H9 (cell line): ENCODE measurements at regions not wholly inside any gene's neighbourhood (a gene's known extent, or its start where the extent isn't known, plus 50 kb on each side); places are given as distances from the start of the nearest gene placed in this dataset.
A peak's percentile ranks its signal among the peaks of the same experiment; 100 is the strongest.

ENCODE experiments used
- DNase-seq: peaks from one replicate; pipeline ENCODE4 v3.0.0-alpha.2; 2017
- H2AFZ ChIP-seq: one replicate; pipeline ENCODE4 v1.6.1; 2013; ENCODE audit warnings: mild to moderate bottlenecking, low read length, control low read depth, moderate library complexity
- H2AK5ac ChIP-seq: 2 replicates; pipeline ENCODE4 v1.6.1; 2013; ENCODE audit warnings: low read length, control low read depth, mixed read lengths; ENCODE audit not compliant: insufficient read length
- H2BK120ac ChIP-seq: one replicate; pipeline ENCODE4 v1.6.1; 2013; ENCODE audit warnings: low read depth, mild to moderate bottlenecking, low read length, control low read depth, inconsistent platforms; ENCODE audit not compliant: poor library complexity, severe bottlenecking
- H2BK12ac ChIP-seq: 2 replicates; pipeline ENCODE4 v1.6.1; 2013; ENCODE audit warnings: low read length, control low read depth, mixed read lengths, low read depth; ENCODE audit not compliant: insufficient read length
- H2BK15ac ChIP-seq: 2 replicates; pipeline ENCODE4 v1.6.1; 2013; ENCODE audit warnings: low read depth, low read length, control low read depth
- H2BK20ac ChIP-seq: one replicate; pipeline ENCODE4 v1.6.1; 2013; ENCODE audit warnings: low read depth, mild to moderate bottlenecking, low read length, control low read depth, inconsistent platforms; ENCODE audit not compliant: poor library complexity, severe bottlenecking
- H2BK5ac ChIP-seq: 2 replicates; pipeline ENCODE4 v1.6.1; 2013; ENCODE audit warnings: low read length, control low read depth, mixed read lengths; ENCODE audit not compliant: insufficient read length
- H3K14ac ChIP-seq: 2 replicates; pipeline ENCODE4 v1.6.1; 2013; ENCODE audit warnings: low read length, control low read depth; ENCODE audit not compliant: insufficient read depth
- H3K18ac ChIP-seq: 2 replicates; pipeline ENCODE4 v1.6.1; 2013; ENCODE audit warnings: low read depth, mild to moderate bottlenecking, mixed read lengths, low read length, control low read depth; ENCODE audit not compliant: insufficient read length
- H3K23ac ChIP-seq: 2 replicates; pipeline ENCODE4 v1.6.1; 2013; ENCODE audit warnings: low read length, control low read depth, mixed read lengths, low read depth; ENCODE audit not compliant: insufficient read length
- H3K23me2 ChIP-seq: 2 replicates; pipeline ENCODE4 v1.6.1; 2013; ENCODE audit warnings: low read depth, mild to moderate bottlenecking, mixed read lengths, low read length, control low read depth; ENCODE audit not compliant: insufficient read length, poor library complexity, severe bottlenecking
- H3K27ac ChIP-seq: 2 replicates; pipeline ENCODE4 v1.5.1; 2013; ENCODE audit warnings: low read length, control low read depth, mixed read lengths, low read depth; ENCODE audit not compliant: insufficient read length
- H3K27me3 ChIP-seq: 2 replicates; pipeline ENCODE4 v1.6.1; 2013; ENCODE audit warnings: low read length, control low read depth, inconsistent platforms; ENCODE audit not compliant: insufficient read depth
- H3K4ac ChIP-seq: 2 replicates; pipeline ENCODE4 v1.6.1; 2013; ENCODE audit warnings: low read depth, mild to moderate bottlenecking, control low read depth, inconsistent platforms, low read length, moderate library complexity
- H3K4me1 ChIP-seq: 2 replicates; pipeline ENCODE4 v1.6.1; 2013; ENCODE audit warnings: low read length, control low read depth, inconsistent platforms; ENCODE audit not compliant: insufficient read depth
- H3K4me2 ChIP-seq: 2 replicates; pipeline ENCODE4 v1.6.1; 2013; ENCODE audit warnings: low read length, control low read depth, mixed read lengths; ENCODE audit not compliant: insufficient read length, insufficient read depth
- H3K56ac ChIP-seq: 2 replicates; pipeline ENCODE4 v1.6.1; 2013; ENCODE audit warnings: low read depth, mild to moderate bottlenecking, mixed read lengths, low read length, control low read depth; ENCODE audit not compliant: insufficient read length
- H3K79me1 ChIP-seq: 2 replicates; pipeline ENCODE4 v1.6.1; 2013; ENCODE audit warnings: low read depth, mild to moderate bottlenecking, moderate library complexity, low read length, control low read depth, inconsistent platforms; ENCODE audit not compliant: insufficient read depth, poor library complexity, severe bottlenecking
- H3K79me2 ChIP-seq: 2 replicates; pipeline ENCODE4 v1.6.1; 2013; ENCODE audit warnings: low read length, control low read depth, inconsistent platforms; ENCODE audit not compliant: insufficient read depth
- H3K9ac ChIP-seq: 2 replicates; pipeline ENCODE4 v1.6.1; 2013; ENCODE audit warnings: low read length, control low read depth, mixed read lengths; ENCODE audit not compliant: insufficient read length; ENCODE audit errors: extremely low read depth
- H3K9me3 ChIP-seq: one replicate; pipeline ENCODE4 v1.6.1; 2013; ENCODE audit warnings: low read depth, low read length, inconsistent platforms; ENCODE audit not compliant: control insufficient read depth
- H3T11ph ChIP-seq: one replicate; pipeline ENCODE4 v1.6.1; 2013; ENCODE audit warnings: mild to moderate bottlenecking, low read length, control low read depth, inconsistent platforms
- H4K20me1 ChIP-seq: one replicate; pipeline ENCODE4 v1.6.1; 2013; ENCODE audit not compliant: control insufficient read depth, insufficient read length, insufficient read depth
- H4K5ac ChIP-seq: 2 replicates; pipeline ENCODE4 v1.6.1; 2013; ENCODE audit warnings: low read depth, mild to moderate bottlenecking, mixed read lengths, low read length, control low read depth; ENCODE audit not compliant: insufficient read length
- H4K8ac ChIP-seq: replicated peaks from 2 replicates; pipeline ENCODE4 v1.6.1; 2013; ENCODE audit warnings: low read length, control low read depth, mixed read lengths, low read depth; ENCODE audit not compliant: insufficient read length
- H4K91ac ChIP-seq: 2 replicates; pipeline ENCODE4 v1.6.1; 2013; ENCODE audit warnings: low read depth, mild to moderate bottlenecking, moderate library complexity, mixed read lengths, low read length, control low read depth; ENCODE audit not compliant: insufficient read length
- H3K27ac Mint-ChIP-seq, 3 experiments: 2 replicates in 2 of 3; 3 replicates in 1 of 3; pipeline ENCODE4 v1.8.0; 2020 to 2021; ENCODE audit warnings: mixed read lengths in 3 of 3, mild to moderate bottlenecking in 1 of 3, moderate library complexity in 1 of 3
- H3K27me3 Mint-ChIP-seq: 2 replicates; pipeline ENCODE4 v1.8.0; 2021; ENCODE audit warnings: low read depth, mild to moderate bottlenecking, moderate library complexity, mixed read lengths
- H3K36me3 Mint-ChIP-seq, 3 experiments: 2 replicates in 2 of 3; 3 replicates in 1 of 3; pipeline ENCODE4 v1.8.0; 2020 to 2021; ENCODE audit warnings: low read depth in 3 of 3, mixed read lengths in 3 of 3; ENCODE audit not compliant: insufficient read depth in 1 of 3
- H3K4me1 Mint-ChIP-seq, 2 experiments: 2 replicates each; pipeline ENCODE4 v1.8.0; 2020; ENCODE audit warnings: mixed read lengths in 2 of 2
- H3K4me3 Mint-ChIP-seq, 2 experiments: 2 replicates in 1 of 2; 3 replicates in 1 of 2; pipeline ENCODE4 v1.8.0; 2020 to 2021; ENCODE audit warnings: mild to moderate bottlenecking in 2 of 2, mixed read lengths in 2 of 2, moderate library complexity in 1 of 2
- H3K9me3 Mint-ChIP-seq, 2 experiments: 2 replicates in 1 of 2; 3 replicates in 1 of 2; pipeline ENCODE4 v1.8.0; 2020; ENCODE audit warnings: mild to moderate bottlenecking in 2 of 2, mixed read lengths in 2 of 2, moderate library complexity in 1 of 2
- WGBS: extraction: QIAGEN DNeasy Blood & Tissue Kit; methylation state at CpG from one replicate; pipeline ENCODE4 v1.1.7; 2013; ENCODE audit warnings: missing lambda C conversion rate, low lambda C conversion rate, mixed read lengths; ENCODE audit not compliant: insufficient read length; ENCODE audit errors: extremely low coverage; 5-methylcytosine and 5-hydroxymethylcytosine counted together
- TF ChIP-seq, protein P1 (sequence below): fragments of 200-600 bp; sonication (generic); conservative IDR thresholded peaks from 3 replicates; pipeline ENCODE4 v1.8.0; 2021; ENCODE audit warnings: antibody characterized with exemption, mild to moderate bottlenecking

DNA sequence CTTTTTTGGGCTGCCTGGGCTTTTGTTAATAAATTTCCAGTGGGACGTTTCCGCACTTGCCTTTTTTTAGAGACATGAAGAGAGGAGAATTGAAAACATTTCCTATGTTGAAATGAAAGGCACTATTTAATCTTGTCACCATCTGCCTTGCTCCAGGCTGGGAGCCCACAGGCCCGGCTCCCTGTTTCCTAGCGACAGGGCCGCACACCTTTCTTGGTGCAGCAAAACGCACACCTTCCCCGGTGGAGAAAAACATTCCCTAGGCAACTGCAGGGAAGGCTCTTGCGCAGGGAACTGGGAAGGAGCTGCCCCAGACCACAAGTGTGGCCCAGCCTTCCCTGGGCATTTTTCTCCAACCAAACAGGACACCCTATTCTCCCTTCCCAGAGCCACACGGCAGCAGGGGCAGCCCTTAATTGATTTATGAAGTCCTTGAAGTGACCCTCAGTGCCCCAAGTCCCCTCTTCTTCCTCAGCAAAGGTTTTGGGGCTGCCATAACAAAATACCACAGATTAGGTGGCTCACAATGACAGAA, 79.3 kb upstream of the KCNK12 start:
- no peak overlapping the region for H3K18ac ChIP-seq
- Mint-ChIP-seq H3K9me3 (peaks cover 3 to 6% of the 10 kb centered on the region in 2 experiments; a peak in 4 of 5 replicates), H3K4me3 (no peak overlapping the region), H3K27me3 (no peaks in the 10 kb centered on the region; the same call in 1 of the 2 replicates), H3K36me3 (peaks cover 0 to 6% (median 6%) of the 10 kb centered on the region in 3 experiments; a peak in 3 of 7 replicates), H3K4me1 (peaks cover 20 to 22% of the 10 kb centered on the region in 2 experiments), H3K27ac (peak overlapping the region in 1 of 3 experiments; percentile 21; a peak in 2 of 7 replicates)
- no CpG with 5 or more reads among the region's 9 CpGs for WGBS
- no peaks in the 10 kb centered on the region for H3K23me2 ChIP-seq
- H2BK20ac ChIP-seq: no peak overlapping the region
- no peak overlapping the region for H4K91ac ChIP-seq
- no peak overlapping the region for H2BK5ac ChIP-seq
- H3K27ac ChIP-seq: no peak overlapping the region
- no peak overlapping the region for H3T11ph ChIP-seq
- H3K9ac ChIP-seq: no peak overlapping the region
- peaks cover 3% of the 10 kb centered on the region; the same call in 1 of the 2 replicates for H3K4me1 ChIP-seq
- H3K4me2 ChIP-seq: no peak overlapping the region
- no peak overlapping the region for H2BK15ac ChIP-seq
- DNase-seq: no peak
- H3K23ac ChIP-seq: no peak overlapping the region
- no peak overlapping the region for H3K4ac ChIP-seq
- no peak overlapping the region for H2BK120ac ChIP-seq
- H4K20me1 ChIP-seq: no peaks in the 10 kb centered on the region
- H3K14ac ChIP-seq: no peak overlapping the region; the same call in 1 of the 2 replicates
- H3K56ac ChIP-seq: no peak overlapping the region
- no peak overlapping the region for H2AFZ ChIP-seq
- 0 out of 2 replicates have a peak, but pooled peaks cover 3% of the 10 kb centered on the region for H3K79me2 ChIP-seq
- H3K27me3 ChIP-seq: no peaks in the 10 kb centered on the region
- H4K5ac ChIP-seq: no peak overlapping the region
- H3K9me3 ChIP-seq: no peaks in the 10 kb centered on the region
- no peak overlapping the region for H2AK5ac ChIP-seq
- no peaks in the 10 kb centered on the region for H3K79me1 ChIP-seq
- TF ChIP-seq, protein P1, sequence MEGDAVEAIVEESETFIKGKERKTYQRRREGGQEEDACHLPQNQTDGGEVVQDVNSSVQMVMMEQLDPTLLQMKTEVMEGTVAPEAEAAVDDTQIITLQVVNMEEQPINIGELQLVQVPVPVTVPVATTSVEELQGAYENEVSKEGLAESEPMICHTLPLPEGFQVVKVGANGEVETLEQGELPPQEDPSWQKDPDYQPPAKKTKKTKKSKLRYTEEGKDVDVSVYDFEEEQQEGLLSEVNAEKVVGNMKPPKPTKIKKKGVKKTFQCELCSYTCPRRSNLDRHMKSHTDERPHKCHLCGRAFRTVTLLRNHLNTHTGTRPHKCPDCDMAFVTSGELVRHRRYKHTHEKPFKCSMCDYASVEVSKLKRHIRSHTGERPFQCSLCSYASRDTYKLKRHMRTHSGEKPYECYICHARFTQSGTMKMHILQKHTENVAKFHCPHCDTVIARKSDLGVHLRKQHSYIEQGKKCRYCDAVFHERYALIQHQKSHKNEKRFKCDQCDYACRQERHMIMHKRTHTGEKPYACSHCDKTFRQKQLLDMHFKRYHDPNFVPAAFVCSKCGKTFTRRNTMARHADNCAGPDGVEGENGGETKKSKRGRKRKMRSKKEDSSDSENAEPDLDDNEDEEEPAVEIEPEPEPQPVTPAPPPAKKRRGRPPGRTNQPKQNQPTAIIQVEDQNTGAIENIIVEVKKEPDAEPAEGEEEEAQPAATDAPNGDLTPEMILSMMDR: no peak
- H4K8ac ChIP-seq: no peak overlapping the region
- H2BK12ac ChIP-seq: no peak overlapping the region
